OCI-LY3 (cell line): ENCODE measurements at regions not wholly inside any gene's neighbourhood (a gene's known extent, or its start where the extent isn't known, plus 50 kb on each side); places are given as distances from the start of the nearest gene placed in this dataset.

Experiments used
- EZH2phosphoT487 ChIP-seq: fragments of 200-600 bp; shearing (Covaris generic); IDR thresholded peaks from 2 replicates; pipeline ENCODE4 v1.6.1; 2018; ENCODE audit warnings: antibody characterized with exemption, mixed run types, low read depth
- TF ChIP-seq, protein P1 (sequence below): fragments of 200-600, 300-600 bp; sonication (generic); IDR thresholded peaks from 2 replicates; pipeline ENCODE4 v1.5.1; 2014; ENCODE audit warnings: antibody characterized with exemption, low read length, low read depth

DNA sequence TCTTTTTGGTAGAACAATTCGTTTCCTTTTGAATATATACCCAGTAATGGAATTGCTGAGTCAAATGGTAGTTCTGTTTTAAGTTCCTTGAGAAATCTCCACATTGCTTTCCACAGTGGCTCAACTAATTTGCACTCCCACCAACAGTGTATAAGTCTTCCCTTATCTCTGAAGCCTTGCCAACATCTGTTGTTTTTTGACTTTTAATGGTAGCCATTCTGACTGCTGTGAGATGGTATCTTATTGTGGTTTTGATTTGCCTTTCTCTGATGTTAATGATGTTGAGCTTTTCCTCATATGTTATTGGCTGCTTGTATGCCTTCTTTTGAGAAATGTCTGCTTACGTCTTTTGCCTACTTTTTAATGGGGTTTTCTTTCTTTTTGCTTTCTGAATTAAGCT, 270.6 kb upstream of the MEIS2 start:
- TF ChIP-seq, protein P1, sequence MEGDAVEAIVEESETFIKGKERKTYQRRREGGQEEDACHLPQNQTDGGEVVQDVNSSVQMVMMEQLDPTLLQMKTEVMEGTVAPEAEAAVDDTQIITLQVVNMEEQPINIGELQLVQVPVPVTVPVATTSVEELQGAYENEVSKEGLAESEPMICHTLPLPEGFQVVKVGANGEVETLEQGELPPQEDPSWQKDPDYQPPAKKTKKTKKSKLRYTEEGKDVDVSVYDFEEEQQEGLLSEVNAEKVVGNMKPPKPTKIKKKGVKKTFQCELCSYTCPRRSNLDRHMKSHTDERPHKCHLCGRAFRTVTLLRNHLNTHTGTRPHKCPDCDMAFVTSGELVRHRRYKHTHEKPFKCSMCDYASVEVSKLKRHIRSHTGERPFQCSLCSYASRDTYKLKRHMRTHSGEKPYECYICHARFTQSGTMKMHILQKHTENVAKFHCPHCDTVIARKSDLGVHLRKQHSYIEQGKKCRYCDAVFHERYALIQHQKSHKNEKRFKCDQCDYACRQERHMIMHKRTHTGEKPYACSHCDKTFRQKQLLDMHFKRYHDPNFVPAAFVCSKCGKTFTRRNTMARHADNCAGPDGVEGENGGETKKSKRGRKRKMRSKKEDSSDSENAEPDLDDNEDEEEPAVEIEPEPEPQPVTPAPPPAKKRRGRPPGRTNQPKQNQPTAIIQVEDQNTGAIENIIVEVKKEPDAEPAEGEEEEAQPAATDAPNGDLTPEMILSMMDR = no peak
- TF ChIP-seq EZH2phosphoT487 = no peak
